NCI-H2081 treated with DMSO at 0.1 percent for 48 hours (cell line): ENCODE measurements at regions not wholly inside any gene's neighbourhood (a gene's known extent, or its start where the extent isn't known, plus 50 kb on each side); places are given as distances from the start of the nearest gene placed in this dataset.
"Not testable (repeated sequence)": the region's sequence is repeated elsewhere in the genome, so short reads cannot be mapped to it uniquely, and the experiment has no call there.

Source experiments
- DNase-seq: peaks from one replicate; lab custom pipeline; 2025; lab: John Stamatoyannopoulos, UW

GRCh38 chr11:71153005-71153390, 99.4 kb downstream of the SHANK2 start:
- DNase-seq, result no peak

GRCh38 chr11:71152312-71153004, 99.9 kb downstream of the SHANK2 start:
- not testable (repeated sequence) for DNase-seq

- no peak for DNase-seq
Measured at GRCh38 chr11:71151561-71151960, 100.8 kb downstream of the SHANK2 start.

GRCh38 chr11:71150859-71151258, 101.5 kb downstream of the SHANK2 start:
- DNase-seq, result no peak

- no peak for DNase-seq
Measured at GRCh38 chr11:71148716-71149115, 103.7 kb downstream of the SHANK2 start.

- no peak for DNase-seq
Measured at GRCh38 chr11:71147331-71147730, 105.0 kb downstream of the SHANK2 start.

- DNase-seq, result no peak
Measured at GRCh38 chr11:71146846-71147245, 105.5 kb downstream of the SHANK2 start.

GRCh38 chr11:71145988-71146824, 106.2 kb downstream of the SHANK2 start:
- DNase-seq, result no peak

GRCh38 chr11:71145368-71145767, 107.0 kb downstream of the SHANK2 start:
- DNase-seq, result no peak

GRCh38 chr11:71144736-71145135, 107.6 kb downstream of the SHANK2 start:
- no peak for DNase-seq

GRCh38 chr11:71144010-71144409, 108.4 kb downstream of the SHANK2 start:
- no peak for DNase-seq

- no peak for DNase-seq
Measured at GRCh38 chr11:71140206-71140919, 112.0 kb downstream of the SHANK2 start.

GRCh38 chr11:71139516-71140205, 112.7 kb downstream of the SHANK2 start:
- no peak for DNase-seq

GRCh38 chr11:71138737-71139425, 113.5 kb downstream of the SHANK2 start:
- no peak for DNase-seq

- DNase-seq, result no peak
Measured at GRCh38 chr11:71137376-71137775, 115.0 kb downstream of the SHANK2 start.

GRCh38 chr11:71136095-71136845, 116.1 kb downstream of the SHANK2 start:
- no peak for DNase-seq

- DNase-seq, result no peak
Measured at GRCh38 chr11:71135112-71135511, 117.3 kb downstream of the SHANK2 start.

GRCh38 chr11:71133946-71134345, 118.4 kb downstream of the SHANK2 start:
- DNase-seq, result no peak

GRCh38 chr11:71131861-71132260, 120.5 kb downstream of the SHANK2 start:
- DNase-seq, result no peak

GRCh38 chr11:71130106-71130505, 122.3 kb downstream of the SHANK2 start:
- DNase-seq, result no peak

- no peak for DNase-seq
Measured at GRCh38 chr11:71129624-71130023, 122.8 kb downstream of the SHANK2 start.
